ENCODE measurements at regions not wholly inside any gene's neighbourhood (a gene's known extent, or its start where the extent isn't known, plus 50 kb on each side); places are given as distances from the start of the nearest gene placed in this dataset.

DNA sequence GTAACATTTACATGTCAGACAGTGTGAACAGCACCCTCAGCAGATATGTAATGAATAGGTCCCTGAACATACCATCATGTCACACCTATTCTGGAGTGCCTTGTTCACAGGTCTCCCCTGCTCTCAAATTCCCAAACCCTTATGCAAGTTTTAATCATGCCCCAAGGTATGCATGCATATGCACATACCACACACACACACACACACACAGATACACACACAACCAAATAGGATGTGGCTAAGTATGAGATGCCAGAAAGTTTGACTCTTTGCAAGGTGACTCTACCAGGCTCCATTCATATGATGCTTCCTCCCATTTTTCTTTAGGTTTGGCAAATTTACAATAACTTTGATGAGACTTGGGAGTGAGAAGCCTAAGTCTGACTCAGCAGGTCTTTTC is 243.8 kb upstream of the IRAK1BP1 start:
- no peaks in the 10 kb centered on the region for H3K79me1 ChIP-seq (ENCODE audit: low read depth in 1 of 2, low read length in 2 of 2)
- H3K56ac ChIP-seq (ENCODE audit: extremely low read depth, insufficient read depth, low read length) = no peak overlapping the region
- dilution Hi-C loops (cut with HindIII; ENCODE audit: low sequenced_read_pairs, unreplicated experiment) = no loop called here
- in situ Hi-C loops (cut with MboI; ENCODE audit: low sequenced_read_pairs) = loop anchor here (25.0 kb wide), 1 partner anchor 1161 kb away; the partner anchor contains the start of gene HTR1B
- no peaks in the 10 kb centered on the region for H3K27me3 ChIP-seq (ENCODE audit: control insufficient read depth, insufficient read depth, low read length)
- H2AK9ac ChIP-seq (replicated peaks; ENCODE audit: low read depth, low read length, poor library complexity) = no peak overlapping the region
- no peak for ATAC-seq (ENCODE audit: low read depth)
- intact Hi-C loops (cut with micrococcal nuclease) = no loop called here
- no peak overlapping the region for H2AK5ac ChIP-seq (ENCODE audit: low read depth, low read length)
- no peak overlapping the region for H3K4me2 ChIP-seq (ENCODE audit: low read depth, low read length)
- H2AFZ ChIP-seq (replicated peaks; ENCODE audit: low read length, poor library complexity) = no peak overlapping the region
- H2BK5ac ChIP-seq (ENCODE audit: low read depth, low read length, poor library complexity, severe bottlenecking) = no peak overlapping the region
- H3K9me3 ChIP-seq (ENCODE audit: control insufficient read depth, insufficient read depth, low read length) = no peaks in the 10 kb centered on the region
- H3K14ac ChIP-seq (replicated peaks; ENCODE audit: low read depth, low read length) = no peak overlapping the region
- H3K4me3 ChIP-seq (ENCODE audit: insufficient read depth, low read depth, low read length) = no peak overlapping the region
- no peak overlapping the region for H2BK20ac ChIP-seq (ENCODE audit: low read depth, low read length)
- no peak overlapping the region for H3K9ac ChIP-seq (ENCODE audit: low read depth, low read length)
- no peak overlapping the region for H4K91ac ChIP-seq (ENCODE audit: insufficient read depth, low read depth, low read length)
- no peaks in the 10 kb centered on the region for H3K36me3 ChIP-seq (ENCODE audit: control insufficient read depth, insufficient read depth, low read length)
- CTCF ChIA-PET = no interaction called here
- no peaks in the 10 kb centered on the region for H3K4me1 ChIP-seq (ENCODE audit: control insufficient read depth, insufficient read depth, low read length)
- no peaks in the 10 kb centered on the region for H3K9me1 ChIP-seq (ENCODE audit: insufficient read depth, low read length)
- POLR2A ChIA-PET (ENCODE audit: unreplicated experiment) = no interaction called here
- no peak overlapping the region for H4K8ac ChIP-seq (ENCODE audit: low read depth in 2 of 2, low read length in 2 of 2)
- H2BK15ac ChIP-seq (ENCODE audit: low read depth, low read length) = no peak overlapping the region
- H4K20me1 ChIP-seq (ENCODE audit: insufficient read depth, low read length) = no peaks in the 10 kb centered on the region
- H3K4ac ChIP-seq (ENCODE audit: low read depth, low read length) = no peak overlapping the region
- BruUV-seq (replicated peaks) = no TSS peak
- no peak overlapping the region for H3K18ac ChIP-seq (ENCODE audit: low read depth, low read length)
- no peak for DNase-seq
- no peak overlapping the region for H3K27ac ChIP-seq (ENCODE audit: insufficient read depth, low read length)
- no peak overlapping the region for H2BK120ac ChIP-seq (ENCODE audit: low read depth, low read length)
- H4K5ac ChIP-seq (ENCODE audit: low read depth, low read length) = no peak overlapping the region
- no peak overlapping the region for H3K23ac ChIP-seq (ENCODE audit: low read depth, low read length)
- TF ChIP-seq BHLHE40 (IDR thresholded peaks at IDR 0.05; ENCODE audit: low read depth, low read length) (no peak), MAFK (IDR thresholded peaks at IDR 0.05; ENCODE audit: low read depth, low read length) (no peak), CTCF (conservative IDR thresholded peaks at IDR 0.05; ENCODE audit: low read depth, low read length) (no peak), FOS (IDR thresholded peaks at IDR 0.05; ENCODE audit: low read depth, low read length) (no peak), MAZ (IDR thresholded peaks at IDR 0.05; ENCODE audit: borderline replicate concordance, low read depth, low read length) (no peak), ELK1 (IDR thresholded peaks at IDR 0.05; ENCODE audit: borderline replicate concordance, low read depth, low read length) (no peak), CEBPB (IDR thresholded peaks at IDR 0.05; ENCODE audit: low read depth, low read length) (no peak), SMC3 (IDR thresholded peaks at IDR 0.05; ENCODE audit: low read depth, low read length) (no peak), RAD21 (IDR thresholded peaks at IDR 0.05; ENCODE audit: low read length) (no peak), CHD1 (IDR thresholded peaks at IDR 0.05; ENCODE audit: low read depth, low read length) (no peak), POLR2A (IDR thresholded peaks at IDR 0.05; ENCODE audit: low read depth, low read length) (no peak), MXI1 (IDR thresholded peaks at IDR 0.05; ENCODE audit: borderline replicate concordance, low read depth, low read length) (no peak), RFX5 (IDR thresholded peaks at IDR 0.05; ENCODE audit: low read depth, low read length) (no peak), NFE2L2 (IDR thresholded peaks at IDR 0.05; ENCODE audit: low read depth, low read length) (no peak), RCOR1 (IDR thresholded peaks at IDR 0.05; ENCODE audit: insufficient replicate concordance, low read length) (no peak)
- TF ChIP-seq, protein P1, sequence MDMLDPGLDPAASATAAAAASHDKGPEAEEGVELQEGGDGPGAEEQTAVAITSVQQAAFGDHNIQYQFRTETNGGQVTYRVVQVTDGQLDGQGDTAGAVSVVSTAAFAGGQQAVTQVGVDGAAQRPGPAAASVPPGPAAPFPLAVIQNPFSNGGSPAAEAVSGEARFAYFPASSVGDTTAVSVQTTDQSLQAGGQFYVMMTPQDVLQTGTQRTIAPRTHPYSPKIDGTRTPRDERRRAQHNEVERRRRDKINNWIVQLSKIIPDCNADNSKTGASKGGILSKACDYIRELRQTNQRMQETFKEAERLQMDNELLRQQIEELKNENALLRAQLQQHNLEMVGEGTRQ (IDR thresholded peaks at IDR 0.05; ENCODE audit: low read depth, low read length) = no peak

Data from IMR-90 (cell line).